Hematopoietic multipotent progenitor cell (in vitro differentiated cells): ENCODE measurements at regions not wholly inside any gene's neighbourhood (a gene's known extent, or its start where the extent isn't known, plus 50 kb on each side); places are given as distances from the start of the nearest gene placed in this dataset.
"Not testable (repeated sequence)": the region's sequence is repeated elsewhere in the genome, so short reads cannot be mapped to it uniquely, and the experiment has no call there.

Source experiments
- DNase-seq, 3 donors: peaks; one replicate each; pipeline ENCODE4 v3.0.0-alpha.2; 2011 to 2015; ENCODE audit warnings: low read depth in 2 of 3, low spot score in 2 of 3

DNA sequence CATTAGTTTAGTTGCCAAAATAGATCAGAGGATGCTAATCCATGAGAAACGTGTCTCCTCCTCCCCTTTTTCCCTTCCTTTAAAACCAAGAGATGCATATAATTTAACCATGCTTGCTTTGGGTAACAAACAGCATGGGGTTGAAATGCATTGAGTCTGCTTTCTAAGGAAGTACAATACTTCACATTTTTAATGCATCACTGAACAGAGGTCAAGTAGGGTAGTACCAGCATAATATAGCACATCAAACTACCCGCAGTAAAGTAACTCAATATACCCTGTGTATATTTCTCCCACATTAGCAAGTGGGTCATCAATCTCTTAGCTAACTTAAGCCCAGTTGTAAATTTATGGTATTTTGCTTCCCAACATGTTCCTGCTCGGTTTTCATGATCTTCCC lies 239.3 kb upstream of the SEMA3C start:
- no peak for DNase-seq

GRCh38 chr7:81155654-81156373 lies 237.0 kb upstream of the SEMA3C start:
- DNase-seq: no peak

- DNase-seq: no peak
These were observed 235.7 kb upstream of the SEMA3C start for GRCh38 chr7:81154565-81154964.

DNA sequence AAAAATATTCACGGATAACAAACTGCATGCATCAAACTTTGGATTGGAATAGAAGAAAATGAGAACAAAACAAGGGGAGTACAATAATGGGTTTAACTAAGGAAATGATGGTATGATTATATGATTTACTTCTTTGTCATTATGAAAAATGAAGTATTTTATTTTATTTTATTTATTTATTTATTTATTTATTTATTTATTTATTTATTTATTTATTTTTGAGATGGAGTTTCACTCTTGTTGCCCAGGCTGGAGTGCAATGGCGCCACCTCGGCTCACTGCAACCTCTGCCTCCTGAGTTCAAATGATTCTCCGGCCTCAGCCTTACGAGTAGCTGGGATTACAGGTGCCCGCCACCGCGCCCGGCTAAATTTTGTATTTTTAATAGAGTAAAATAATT lies 234.1 kb upstream of the SEMA3C start:
- not testable (repeated sequence) for DNase-seq

GRCh38 chr7:81150951-81151361 lies 232.1 kb upstream of the SEMA3C start:
- no peak for DNase-seq

- no peak for DNase-seq
These were observed 225.0 kb upstream of the SEMA3C start for GRCh38 chr7:81143856-81144255.

DNA sequence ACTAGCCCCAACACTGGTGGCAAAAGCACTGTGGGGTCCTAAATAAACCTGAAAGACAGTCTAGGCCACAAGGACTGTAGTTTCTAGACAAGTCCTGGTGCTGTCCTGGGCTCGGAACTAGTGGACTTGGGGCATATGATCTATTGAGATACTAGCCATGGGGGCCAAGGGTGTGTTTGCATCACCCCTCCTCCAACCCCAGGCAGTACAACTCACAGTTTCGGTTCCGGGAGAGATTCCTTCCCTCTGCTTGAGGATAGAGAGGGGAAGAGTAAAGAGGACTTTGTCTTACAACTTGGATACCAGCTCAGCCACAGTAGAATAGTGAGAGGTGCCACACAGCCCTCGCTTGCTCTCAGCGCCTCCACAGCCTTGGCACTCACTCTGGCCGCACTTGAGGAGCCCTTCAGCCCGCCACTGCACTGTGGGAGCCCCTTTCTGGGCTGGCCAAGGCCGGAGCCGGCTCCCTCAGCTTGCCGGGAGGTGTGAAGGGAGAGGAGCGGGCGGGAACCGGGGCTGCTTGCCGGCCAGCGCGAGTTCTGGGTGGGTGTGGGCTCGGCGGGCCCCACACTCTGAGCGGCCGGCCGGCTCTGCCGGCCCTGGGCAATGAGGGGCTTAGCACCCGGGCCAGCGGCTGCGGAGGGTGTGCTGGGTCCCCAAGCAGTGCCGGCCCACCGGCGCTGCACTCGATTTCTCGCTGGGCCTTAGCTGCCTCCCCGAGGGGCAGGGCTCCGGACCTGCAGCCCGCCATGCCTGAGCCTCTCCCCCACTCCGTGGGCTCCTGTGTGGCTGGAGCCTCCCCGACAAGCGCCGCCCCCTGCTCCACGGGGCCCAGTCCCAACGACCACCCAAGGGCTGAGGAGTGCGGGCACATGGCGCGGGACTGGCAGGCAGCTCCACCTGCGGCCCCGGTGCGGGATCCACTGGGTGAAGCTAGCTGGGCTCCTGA lies 222.7 kb upstream of the SEMA3C start:
- not testable (repeated sequence) for DNase-seq

- peak in 2 of 3 donors; percentile 64 to 79 for DNase-seq
These were observed 221.9 kb upstream of the SEMA3C start for GRCh38 chr7:81140775-81141174.

DNA sequence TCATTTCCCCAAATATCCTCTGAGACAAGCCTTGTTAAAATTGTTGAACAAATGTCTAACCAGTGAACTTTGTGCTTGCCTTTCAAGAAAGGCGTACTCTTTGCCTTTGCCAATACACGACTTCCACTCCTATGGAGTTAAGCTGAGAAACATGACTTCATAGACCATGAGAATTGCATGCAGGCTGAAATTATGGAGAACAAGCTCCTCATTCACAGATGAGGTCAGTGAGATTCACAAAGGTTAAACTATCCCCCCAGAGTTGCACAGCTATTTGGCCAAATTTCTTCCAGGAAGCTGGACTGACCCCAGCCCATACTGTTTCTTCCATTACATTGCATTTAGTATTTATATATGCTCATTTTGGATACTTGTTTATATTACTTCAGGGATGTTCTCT lies 221.4 kb upstream of the SEMA3C start:
- no peak for DNase-seq

- DNase-seq: peak in 1 of 3 donors; percentile 31
These were observed 220.0 kb upstream of the SEMA3C start for GRCh38 chr7:81138870-81139269.

- DNase-seq: no peak
These were observed 216.5 kb upstream of the SEMA3C start for GRCh38 chr7:81135324-81135723.

GRCh38 chr7:81128011-81128410 lies 209.2 kb upstream of the SEMA3C start:
- no peak for DNase-seq

GRCh38 chr7:81120803-81121202 lies 202.0 kb upstream of the SEMA3C start:
- DNase-seq: no peak

DNA sequence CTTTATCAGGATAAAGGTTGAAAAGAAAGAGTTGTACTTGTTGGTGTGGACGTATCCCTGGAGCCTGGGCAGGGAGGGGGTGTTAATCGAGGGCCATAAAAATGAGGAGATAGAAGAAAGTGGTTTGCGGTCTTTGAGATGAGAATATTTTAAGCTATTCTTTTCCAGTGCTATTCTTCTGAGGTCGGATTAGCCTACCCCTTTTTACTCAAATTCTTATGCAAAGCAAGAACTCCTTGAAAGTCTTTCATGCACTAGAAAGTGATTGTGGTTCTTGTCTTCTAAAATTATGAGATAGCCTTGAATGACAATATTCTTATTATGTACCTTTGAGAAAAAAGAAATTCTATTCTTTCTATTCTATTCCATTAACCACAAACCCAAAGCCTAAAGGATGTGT lies 201.3 kb upstream of the SEMA3C start:
- no peak for DNase-seq

- peak in 1 of 3 donors; percentile 41 for DNase-seq
These were observed 195.8 kb upstream of the SEMA3C start for GRCh38 chr7:81114633-81115032.

- no peak for DNase-seq
These were observed 193.9 kb upstream of the SEMA3C start for GRCh38 chr7:81112731-81113130.

- DNase-seq: peak in 2 of 3 donors; percentile 78 to 93
These were observed 193.1 kb upstream of the SEMA3C start for GRCh38 chr7:81111781-81112540.

- DNase-seq: no peak
These were observed 192.5 kb upstream of the SEMA3C start for GRCh38 chr7:81111358-81111757.

GRCh38 chr7:81110673-81111072 lies 191.8 kb upstream of the SEMA3C start:
- DNase-seq: no peak

DNA sequence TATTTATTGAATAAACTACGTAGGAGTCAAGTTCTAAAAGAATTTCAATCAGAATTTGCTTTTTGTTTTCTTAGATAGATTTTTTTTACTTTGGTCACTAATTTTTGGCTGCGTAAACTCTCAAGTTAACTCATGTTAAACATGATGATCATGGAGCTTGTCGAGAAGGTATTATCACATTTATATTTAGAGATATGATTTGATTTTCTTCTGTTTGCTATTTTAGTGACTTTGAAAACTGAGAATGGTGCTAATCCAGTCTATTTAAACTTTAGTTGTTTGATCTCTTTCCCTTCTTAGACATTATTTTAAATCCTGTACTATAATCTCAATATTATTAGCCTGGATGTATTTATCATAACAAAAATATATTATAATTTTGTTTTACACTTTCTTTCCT lies 179.4 kb upstream of the SEMA3C start:
- DNase-seq: no peak

DNA sequence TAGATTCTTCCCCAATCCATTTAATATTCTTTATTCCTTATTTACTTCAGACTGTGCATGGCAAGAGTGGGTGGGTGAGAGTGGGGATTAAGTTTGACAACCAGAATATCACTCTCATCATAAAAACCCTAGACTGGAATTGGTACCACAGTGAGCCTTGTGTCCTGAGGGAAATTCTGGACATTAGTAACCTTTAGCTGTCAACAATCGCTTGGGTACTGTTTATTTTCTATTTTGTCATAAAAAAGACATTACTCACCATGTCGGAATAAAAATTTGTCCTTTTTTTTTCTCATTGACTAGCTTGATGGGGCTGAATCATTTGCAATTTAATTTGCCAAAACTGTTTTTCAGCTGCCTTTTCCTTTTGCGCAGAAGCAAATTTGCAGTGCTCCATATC lies 176.1 kb upstream of the SEMA3C start:
- DNase-seq: no peak
